H4 (cell line): ENCODE measurements at regions not wholly inside any gene's neighbourhood (a gene's known extent, or its start where the extent isn't known, plus 50 kb on each side); places are given as distances from the start of the nearest gene placed in this dataset.

Experiments
- DNase-seq: peaks from one replicate; pipeline ENCODE4 v3.0.0-alpha.2; 2015; ENCODE audit warnings: low spot score

DNA sequence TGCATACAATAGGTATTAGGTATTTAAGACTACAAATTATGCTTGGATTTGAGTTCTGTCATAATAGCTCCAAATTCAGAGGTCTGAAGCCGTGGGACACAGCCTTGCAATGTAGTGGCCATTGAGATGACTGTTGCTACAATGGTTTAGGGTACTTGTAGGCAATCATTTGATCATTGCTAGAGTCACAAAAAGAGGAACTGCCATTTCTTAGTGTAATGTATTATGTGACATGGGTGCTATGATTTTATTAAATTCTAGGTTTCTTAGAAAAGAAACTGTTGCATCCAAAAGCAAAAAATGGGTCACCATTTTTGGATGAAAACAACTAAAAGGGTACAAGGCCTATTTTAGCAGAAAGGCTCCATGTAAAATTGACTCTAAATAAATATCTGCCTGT lies 129.9 kb upstream of the ZNF644 start:
- no peak for DNase-seq

DNA sequence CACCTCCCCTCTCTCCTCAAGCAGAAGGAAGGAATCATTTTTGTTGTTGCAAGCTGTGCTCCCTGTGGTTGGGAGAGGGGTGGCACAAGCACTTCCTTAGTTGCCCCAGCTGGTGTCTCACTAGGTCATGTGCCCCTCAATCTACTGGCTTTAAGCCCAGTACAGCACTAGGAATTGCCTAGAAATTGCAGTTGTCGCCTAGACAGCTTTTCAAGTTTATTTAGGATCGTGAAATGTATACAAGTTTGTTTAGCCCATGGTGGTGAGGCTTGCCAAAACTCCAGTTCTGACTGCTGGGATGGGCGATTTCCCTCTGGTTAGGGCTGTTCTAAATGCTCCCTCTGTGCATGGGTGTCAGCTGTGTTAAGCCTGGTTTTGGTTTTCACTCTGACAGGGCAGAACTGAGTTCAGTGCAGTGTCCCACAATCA lies 126.8 kb upstream of the ZNF644 start:
- peak; percentile 88 for DNase-seq

DNA sequence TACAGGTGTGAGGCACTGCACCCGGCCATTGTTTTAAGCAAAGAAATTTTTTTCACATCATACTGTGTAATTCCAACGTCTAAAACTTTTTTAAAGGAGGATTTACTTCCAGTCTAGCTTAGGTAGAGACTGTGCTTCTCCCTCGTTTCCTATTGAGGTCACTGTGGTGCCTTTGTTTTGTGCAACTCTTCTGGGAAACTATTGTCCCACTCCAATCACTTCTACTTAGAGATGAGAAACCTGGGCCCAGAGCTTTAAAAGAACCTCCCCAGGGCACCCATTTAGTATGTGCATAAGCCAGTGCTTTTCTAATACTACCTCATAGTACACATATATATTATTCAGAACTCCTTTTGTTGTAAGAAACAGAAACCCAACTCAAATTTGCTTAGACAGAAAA lies 120.0 kb upstream of the ZNF644 start:
- DNase-seq: no peak

DNA sequence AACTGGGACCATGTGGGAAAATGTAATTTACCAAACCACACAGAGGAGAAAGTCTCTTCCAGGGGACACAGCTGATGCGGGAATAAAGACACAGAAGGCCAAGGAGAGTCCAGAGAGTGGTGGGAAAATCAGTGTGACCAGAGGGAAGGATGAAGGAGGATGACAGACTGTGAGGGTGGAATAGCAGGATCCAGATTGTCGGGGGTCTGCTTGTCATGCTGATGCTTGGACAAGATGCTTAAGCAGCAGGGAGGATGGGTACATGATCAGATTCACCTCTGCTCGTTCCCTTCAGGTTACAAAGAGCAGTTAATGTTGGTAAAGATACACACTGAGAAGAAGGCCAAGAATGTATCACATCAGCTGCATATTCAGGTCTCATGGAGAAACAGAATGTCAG lies 117.1 kb upstream of the ZNF644 start:
- DNase-seq: no peak

DNA sequence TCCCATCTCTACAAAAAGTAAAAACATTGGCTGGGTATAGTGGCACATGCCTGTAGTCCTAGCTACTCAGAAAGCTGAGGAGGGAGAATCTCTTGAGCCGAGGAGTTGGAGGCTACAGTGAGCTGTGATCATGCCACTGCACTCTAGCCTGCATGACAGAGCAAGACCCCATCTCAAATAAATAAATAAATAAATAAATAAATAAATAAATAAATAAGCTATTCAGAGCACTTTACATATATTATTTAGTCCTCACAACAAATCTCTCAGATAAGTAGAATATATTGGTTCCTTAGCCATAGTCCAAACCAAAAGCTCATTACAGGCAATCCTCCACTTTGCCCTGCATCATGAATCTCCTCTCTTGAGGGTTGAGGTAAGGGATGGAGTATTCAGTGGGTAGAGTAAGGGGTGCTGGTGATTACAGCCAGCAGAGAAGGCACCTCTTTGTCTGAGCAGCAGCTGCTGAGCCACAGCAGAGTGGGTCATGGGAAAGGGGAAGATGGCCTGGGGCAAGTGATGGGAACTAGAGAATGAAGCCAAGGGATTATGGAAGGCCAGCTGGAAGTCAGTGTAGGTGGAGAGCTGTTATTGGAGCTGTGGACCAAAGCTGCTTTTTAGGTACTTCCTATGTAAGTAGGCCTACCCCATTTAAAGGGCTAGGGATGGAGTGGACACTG lies 115.5 kb upstream of the ZNF644 start:
- DNase-seq: no peak

DNA sequence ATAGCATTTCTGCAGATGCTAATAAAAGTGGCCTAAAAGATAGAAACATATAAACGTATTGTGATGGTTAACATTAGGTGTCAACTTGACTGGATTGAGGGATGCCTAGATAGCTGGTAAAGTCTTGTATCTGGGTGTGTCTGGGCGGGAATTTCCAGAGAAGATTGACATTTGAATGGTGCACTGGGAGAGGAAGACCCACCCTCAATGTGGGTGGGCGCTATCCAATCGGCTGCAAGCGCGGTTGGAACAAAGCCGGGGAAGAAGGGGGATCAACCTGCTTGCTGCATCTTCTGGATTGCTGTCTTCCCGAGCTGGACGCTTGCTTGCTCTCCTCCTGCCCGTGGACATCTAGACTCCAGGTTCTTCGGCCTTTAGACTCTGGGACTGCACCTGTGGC lies 114.0 kb upstream of the ZNF644 start:
- DNase-seq: no peak

DNA sequence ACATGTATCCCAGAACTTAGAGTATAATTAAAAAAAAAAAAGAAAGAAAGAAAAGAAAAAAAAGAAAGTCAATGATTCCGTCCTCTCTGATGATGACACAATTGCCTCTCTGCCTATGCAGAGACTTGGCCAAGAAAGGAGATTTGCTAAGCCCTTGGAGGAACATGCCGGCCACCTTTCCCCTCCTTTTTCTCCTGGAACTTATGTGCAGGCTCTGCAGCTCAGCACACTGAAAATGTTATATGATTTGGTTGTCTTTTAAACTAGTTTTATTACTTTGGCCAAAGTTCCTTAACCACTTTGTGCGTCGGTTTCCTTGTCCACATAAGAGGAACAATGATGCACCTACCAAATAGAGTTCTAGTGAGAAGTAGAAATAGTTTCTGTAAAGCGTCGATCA lies 111.4 kb upstream of the ZNF644 start:
- DNase-seq: no peak

DNA sequence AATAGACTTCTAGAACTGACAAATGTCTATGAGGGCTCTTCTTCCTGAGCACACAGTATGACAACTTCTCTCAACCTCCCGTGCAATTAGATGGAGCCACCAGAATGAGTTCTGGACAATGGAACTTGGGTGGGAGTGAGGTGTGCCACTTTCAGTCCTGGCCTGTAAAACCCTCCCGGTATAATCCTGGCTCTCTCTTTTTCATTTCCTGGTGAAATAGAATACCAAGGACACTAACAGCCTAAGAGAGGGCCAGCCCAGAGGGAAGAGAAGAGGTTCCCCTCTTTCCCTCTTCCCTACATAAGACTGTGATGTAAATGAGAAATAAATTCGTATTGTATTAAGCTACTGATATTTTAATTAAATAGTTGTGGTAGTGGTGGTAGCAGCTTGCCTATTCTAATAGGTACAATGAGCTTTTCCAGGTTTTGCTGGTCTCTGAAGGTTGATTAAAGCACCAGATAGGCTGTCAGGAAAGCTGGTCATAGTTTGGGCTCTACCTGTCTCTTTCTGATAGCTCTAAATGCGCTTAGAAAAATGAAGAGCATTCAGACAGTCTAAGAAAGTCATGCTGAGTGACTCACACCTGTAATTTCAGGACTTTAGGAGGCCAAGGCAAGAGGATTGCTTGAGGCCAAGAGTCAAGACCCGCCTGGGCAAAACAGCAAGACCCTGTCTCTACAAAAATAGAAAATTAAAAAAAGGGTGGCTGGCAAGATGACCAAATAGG lies 108.6 kb upstream of the ZNF644 start:
- DNase-seq: no peak

DNA sequence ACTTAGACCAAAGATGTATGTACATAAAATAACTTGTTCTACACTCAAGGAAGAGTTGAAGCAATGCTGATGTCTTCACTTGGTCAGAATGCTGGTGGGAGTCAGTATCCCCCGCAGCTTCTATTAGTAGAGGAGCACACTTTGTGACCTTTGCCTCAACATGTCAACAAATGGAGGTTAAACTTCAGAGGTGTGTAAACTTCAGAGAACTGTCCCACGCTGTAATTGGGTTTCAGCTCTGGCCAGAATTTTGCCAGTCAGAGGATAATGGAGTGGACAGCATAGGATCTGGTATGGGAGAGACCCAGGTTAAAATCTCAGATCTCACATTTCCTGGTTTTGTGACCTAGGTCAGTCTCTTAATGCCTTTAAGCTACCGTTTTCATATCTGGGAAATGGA lies 107.6 kb upstream of the ZNF644 start:
- DNase-seq: no peak

DNA sequence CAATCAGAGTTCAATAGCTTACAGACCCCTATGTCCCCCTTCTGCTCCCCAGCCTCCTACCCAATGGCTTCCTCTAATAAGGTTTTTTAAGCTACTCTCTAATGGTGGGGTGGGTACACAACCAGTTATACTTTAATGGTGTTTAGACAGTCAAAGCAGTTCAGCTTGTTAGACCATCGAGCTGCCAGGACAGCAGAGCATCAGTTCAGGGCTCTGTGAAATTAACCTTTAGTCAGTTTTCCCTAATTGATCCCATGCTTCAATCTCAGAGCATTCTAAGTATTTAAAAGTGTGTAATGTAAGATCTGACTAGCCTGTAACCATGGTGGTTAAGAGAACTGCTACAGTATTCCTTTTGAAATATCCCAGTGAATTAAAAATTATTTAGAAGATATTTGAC lies 107.2 kb upstream of the ZNF644 start:
- DNase-seq: no peak

DNA sequence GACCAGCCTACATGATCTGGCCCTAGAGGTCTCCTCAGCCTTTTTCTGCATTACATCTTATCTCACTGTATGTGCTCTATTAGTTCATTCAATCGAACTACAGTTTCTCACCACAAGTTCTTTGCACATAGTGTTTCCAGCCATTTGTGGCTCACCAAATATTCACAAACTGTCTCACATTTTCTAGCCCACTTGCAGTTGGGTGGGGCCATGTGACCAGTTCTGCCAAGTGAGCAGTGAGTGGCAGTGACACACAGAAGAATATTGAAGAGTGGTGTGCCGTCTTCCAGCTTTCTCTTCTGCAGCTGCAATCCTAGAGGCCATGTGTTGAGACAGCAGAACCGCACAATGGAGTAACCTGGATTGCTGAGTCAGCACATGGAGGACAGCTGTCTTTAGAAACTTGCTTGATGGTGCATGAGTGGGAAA lies 103.2 kb upstream of the ZNF644 start:
- peak; percentile 39 for DNase-seq

DNA sequence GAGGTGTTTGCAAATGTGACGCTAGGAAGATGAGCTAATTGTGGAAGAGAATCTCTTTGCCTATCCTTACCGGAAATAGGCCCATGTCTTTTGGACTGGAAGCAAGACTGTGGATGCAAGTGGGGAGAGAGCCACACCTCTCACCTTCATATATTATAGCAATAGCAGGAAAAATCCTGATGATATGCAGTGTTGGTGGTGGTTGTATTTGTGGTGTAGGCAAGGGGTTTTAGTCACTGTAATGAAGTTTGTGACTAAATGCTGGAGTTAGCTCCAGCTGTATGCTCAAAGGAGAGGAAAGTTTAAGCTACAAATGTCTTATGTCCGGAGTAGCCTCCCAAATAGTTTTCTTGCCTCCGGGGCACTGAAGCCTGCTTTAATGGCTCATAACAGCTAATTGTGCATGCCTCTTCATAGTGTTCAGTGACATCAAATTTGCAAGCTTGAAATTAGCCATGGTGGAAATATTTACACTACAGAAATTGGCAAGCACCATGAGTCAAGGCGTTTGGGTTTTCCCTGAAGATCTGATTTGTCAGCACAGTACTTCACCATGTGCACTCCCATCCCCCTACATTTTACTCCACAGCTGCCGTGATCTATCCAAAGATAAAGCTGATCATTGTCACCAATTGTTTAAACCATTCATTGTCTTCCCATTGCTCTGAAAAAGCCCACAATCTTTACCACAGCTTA lies 102.6 kb upstream of the ZNF644 start:
- no peak for DNase-seq

DNA sequence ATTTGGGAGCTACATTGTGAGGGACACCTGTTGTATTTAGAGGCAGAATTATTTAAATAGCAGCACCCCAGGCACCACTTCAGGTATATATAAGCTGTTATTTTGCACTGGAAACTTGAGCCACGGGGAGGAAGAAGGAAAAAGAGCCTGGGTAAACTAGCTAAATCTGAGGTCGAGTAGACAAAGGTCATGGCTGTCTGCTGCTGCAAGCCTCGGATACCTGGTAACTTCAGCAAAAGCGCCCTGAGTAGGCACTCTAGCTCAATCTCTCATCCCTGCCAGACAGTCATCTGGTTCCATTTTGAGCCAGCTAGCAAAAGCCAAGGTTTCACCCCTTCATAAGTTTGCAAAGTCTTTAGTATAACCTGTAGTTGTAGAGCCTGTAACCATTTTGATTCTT lies 101.9 kb upstream of the ZNF644 start:
- no peak for DNase-seq

DNA sequence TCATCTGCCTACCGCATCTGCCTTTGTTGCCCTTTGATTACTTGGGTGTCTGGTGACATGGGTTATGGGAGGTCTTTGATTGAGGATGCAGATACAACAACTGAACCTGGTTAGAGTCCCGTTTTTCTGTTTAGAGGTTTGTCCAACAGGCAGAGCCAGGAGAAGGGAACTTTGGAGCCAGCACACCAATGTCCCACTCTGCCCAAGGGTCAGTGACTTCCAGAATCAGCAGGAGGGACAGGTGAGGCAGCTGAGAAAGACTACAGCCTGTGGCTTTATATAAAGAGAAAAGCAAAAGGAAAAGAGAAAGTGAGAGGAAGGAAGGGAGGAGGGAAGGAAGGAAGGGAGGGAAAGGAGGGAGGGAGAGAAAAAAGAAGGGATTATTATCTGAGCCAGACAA lies 101.5 kb upstream of the ZNF644 start:
- DNase-seq: no peak

DNA sequence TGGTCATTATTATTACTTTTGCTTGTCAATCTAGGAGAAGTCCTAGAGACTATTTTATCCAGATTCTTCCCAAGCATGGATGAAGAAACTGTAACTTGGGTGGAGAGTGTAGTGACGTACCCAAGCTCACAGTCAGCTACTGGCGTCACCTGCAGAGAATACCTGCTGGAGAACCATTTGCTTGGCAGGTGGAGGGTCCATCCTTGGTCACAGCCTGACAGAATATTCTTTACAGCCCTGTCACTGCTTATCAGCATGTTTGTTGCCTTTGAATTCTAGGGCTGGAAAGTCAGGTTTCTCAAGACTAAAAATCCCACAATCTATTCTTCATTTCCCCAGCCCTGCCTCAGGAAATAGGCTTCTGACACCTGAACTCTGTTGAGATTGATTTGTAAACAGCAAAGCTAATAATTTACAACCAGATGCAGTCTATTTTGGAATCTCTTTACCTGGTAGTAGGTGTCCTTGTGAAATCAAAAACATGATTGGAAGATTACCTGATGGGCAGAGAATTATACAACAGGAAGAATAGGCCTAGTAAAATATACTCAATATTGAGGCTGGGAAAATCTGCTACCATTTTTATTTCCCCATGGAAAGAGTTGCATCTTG lies 100.4 kb upstream of the ZNF644 start:
- no peak for DNase-seq

DNA sequence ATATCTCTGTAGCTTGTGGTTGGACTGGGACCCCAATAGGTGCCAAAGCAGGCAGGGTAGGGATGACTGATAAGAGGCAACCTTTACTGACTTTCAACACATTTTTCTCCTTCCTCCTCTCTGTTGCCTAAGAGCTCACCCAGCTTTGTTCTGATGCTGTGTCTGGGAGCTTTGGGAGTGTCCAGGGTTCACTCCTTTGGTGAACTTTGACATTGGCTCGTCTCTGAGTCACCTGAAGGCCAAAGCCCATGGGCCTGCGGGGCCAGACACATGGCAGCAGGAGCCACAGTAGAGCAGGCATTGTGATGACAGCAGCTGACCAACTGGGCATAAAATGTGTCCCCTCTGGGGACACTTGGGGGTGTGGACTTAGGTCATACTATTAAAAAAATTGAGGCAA lies 99.5 kb upstream of the ZNF644 start:
- no peak for DNase-seq

DNA sequence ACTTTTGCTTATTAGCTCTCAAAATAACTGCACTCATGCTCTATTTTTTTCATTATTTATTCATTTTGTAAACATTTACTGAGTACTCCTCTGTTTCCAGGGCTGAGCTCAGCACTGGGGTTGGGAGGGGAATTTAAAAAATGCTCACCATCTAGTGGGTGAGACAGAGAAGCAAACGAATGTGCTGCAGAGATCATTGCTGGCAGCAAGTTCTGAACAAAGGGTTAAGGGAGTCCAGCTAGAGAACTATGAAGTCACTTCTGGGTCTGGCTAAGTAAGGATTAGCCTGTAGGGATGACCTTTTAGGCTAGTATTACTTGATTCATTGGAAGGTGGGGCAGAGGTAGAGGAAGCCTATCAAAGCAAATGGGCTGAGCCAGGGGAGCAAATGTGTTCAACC lies 99.1 kb upstream of the ZNF644 start:
- peak; percentile 36 for DNase-seq

DNA sequence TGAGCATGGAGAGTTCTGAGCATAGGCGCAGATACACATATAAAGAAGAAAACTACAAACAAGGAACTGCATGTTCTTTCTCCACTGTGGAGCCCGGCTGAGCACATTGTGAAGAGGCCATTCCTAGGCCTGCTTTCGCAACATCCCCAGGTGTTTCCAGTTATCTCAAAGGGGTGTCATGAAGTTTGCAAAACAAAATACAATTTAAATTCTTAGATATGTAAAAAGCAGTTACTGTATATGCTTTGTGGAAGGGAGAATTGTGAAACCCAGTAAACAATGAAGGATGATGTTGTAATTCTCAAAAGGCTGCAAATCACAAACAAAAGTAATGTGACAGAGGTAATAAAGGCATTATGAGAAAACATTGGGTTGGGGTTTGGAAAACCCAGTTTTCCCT lies 98.6 kb upstream of the ZNF644 start:
- no peak for DNase-seq

DNA sequence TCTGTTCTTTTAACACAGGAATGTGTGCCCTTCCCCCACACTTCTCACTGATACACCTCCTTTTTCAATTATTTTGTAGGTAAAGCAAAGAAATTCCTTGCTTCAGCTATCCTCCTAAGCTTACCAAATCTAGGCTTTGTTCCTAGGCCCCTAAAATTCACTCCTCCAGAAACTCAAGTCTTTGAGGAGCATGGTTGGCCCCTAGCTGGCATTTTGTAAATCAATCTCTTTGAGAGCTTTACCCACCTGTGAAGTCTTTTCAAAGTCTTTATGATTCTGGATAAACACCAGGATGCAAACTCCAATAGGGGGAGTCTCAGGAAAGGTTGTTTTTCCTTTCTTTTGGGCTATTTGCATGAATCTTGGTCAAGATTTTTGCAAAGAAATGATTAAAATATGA lies 82.9 kb upstream of the ZNF644 start:
- DNase-seq: no peak

DNA sequence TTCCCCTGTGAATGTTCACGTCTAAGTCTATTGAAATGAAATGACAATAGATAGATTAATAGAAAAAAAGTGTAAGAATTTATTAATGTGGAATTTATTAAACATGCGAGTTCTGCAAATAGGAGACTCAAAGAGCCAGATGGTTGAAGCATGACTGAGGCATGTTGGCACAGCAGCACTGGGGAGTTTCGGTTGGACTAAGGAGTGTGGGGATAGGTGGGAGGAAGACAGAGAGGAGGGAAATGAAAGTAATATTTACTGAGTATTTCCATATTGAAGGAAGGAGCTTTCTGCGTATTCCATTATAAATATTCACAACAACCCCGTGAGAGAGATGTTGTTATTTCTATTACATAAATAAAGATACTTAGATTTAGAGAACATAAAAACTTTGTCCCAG lies 79.5 kb upstream of the ZNF644 start:
- no peak for DNase-seq

DNA sequence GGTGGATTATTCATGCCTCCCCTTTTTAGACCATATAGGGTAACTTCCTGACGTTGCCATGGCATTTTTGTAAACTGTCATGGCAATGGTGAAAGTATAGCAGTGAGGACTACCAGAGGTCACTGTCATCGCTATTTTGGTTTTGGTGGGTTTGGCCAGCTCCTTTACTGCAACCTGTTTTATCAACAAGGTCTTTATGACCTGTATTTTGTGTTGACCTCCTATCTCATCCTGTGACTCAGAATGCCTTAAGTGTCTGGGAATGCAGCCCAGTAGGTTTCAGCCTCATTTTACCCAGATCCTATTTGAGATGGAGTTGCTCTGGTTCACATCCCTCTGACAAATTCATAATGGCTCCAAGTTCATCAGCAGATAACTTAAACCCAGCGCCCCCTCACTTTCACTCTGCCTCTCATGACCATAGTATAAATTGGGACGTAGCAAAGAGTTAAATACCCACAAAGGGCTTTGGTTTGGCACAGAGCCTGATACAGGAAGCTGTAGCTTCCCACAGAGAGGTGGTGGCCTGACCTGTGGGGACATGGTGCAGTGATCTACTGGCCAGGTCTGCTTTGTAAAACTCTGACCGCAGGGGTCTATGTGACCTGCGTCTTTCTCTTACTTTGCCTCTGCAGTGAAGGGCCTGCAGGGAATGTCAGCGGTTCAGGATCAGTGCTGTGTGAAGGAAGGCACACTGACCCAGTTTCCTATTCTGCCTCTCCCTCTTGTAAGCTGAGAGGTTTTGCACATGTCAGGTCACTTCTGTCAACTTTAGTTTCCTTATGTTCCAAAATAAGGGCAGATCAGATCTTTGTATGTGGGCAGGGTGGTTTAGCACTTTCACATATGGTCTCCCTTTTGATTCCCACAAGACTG lies 78.1 kb upstream of the ZNF644 start:
- peak; percentile 8 for DNase-seq
